Stimulated activated naive CD8-positive, alpha-beta T cell treated with anti-CD3 and anti-CD28 coated beads, Interleukin-15, Interleukin-2, amounts not matched to agents 100 U/mL and 50 U/mL, for 24 hours (primary cell): ENCODE measurements at regions not wholly inside any gene's neighbourhood (a gene's known extent, or its start where the extent isn't known, plus 50 kb on each side); places are given as distances from the start of the nearest gene placed in this dataset.

ENCODE experiments used
- ATAC-seq: fragments of 150-1000 bp; cut with Tn5 transposase; one replicate; pipeline ENCODE4 v1.10.0; 2021
- DNase-seq: peaks from one replicate; pipeline ENCODE4 v3.0.0; 2021

- ATAC-seq = no peak
- DNase-seq = no peak
These were observed 219.5 kb downstream of the PCDH7 start for GRCh38 chr4:30939684-30940083.

DNA sequence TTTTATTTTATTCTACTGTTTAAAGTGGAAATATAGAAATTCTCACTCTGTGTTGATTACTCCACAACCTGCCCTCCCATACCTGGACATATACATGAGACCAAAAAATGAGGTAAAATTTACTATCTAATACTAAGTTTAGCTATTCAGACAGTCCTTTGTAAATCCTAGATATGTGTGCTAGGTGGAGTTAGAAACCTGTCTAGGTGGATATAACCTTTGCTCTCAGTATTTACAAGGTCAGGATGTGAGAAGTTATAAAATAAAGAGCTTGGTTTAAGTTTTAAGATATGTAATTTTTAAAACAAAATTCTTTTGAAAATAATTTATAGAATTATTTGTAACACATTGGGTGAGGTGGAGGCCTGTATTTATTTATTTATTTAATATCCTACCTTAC lies 221.5 kb downstream of the PCDH7 start:
- ATAC-seq (no peak), DNase-seq (no peak)

DNA sequence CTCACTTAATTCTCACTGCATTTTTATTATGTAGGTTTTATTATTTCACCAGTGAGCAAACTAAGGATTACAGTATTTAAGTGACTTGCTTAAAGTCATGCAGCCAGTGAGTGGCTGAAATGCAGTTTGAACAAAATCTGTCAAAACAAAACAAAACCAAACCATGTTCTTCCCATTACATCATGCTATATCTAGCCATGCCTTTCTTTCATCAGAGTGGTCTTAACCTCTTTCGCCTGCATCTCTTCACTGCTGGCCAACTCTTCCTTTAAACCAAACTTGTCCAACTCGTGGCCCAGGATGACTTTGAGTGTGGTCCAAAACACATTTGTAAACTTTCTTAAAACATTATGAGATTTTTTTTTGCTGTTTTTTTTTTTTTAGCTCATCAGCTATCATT lies 223.2 kb downstream of the PCDH7 start:
- DNase-seq (no peak), ATAC-seq (no peak)

GRCh38 chr4:30945586-30945985 lies 225.4 kb downstream of the PCDH7 start:
- no peak for DNase-seq
- no peak for ATAC-seq

- no peak for ATAC-seq
- DNase-seq = no peak
These were observed 226.1 kb downstream of the PCDH7 start for GRCh38 chr4:30946288-30946687.

- ATAC-seq = no peak
- DNase-seq = no peak
These were observed 228.5 kb downstream of the PCDH7 start for GRCh38 chr4:30948653-30949052.

- ATAC-seq = no peak
- DNase-seq = no peak
These were observed 230.6 kb downstream of the PCDH7 start for GRCh38 chr4:30950737-30951136.

DNA sequence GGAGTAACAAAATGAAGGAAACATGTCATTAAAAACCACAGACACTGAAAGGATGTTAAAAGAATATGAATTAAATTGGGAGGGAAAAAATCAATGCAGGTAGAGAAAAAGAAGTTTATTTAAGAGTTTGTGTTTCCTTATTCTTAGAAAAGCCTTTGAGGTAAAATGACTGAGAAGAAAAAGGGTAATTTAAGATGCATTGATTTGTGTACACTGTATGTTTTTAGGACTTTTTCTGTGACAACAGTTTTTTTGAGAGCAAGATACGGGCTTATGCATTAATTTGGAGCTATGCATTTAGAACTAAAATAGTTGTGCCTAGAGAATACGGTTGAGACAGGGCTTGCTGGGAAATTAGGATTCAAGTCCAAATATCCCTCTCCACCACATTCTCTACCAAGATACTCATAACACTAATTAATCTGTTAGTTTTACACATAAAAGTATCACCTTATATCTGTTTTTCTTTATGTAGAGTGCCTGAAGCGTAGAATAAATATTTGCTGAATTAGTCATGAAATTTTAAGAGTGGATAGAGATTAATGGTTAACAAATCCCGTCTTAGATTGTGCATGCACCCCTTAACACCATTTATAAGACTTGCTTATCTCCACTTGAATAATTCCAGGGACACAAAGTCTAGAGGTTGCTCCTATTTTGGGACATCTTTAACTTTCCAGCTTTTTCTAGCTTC lies 232.5 kb downstream of the PCDH7 start:
- ATAC-seq (no peak), DNase-seq (no peak)

DNA sequence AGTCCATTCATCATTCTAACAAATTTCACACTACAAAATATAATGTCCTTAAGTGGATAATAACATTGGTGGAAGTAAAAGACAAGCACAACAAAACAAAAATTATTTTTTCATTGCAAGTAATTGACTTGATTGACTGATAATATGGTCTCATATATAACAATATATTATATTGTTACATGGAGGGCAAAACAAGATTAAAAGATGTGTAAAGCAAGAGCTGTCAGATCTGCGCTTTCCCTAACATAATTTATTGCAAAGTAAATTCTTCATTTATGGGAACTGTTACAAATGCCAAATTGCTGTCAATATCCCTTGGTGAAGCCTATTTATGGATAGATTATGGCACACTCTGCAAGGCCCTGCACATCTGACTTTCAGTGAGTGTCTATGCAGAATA lies 233.6 kb downstream of the PCDH7 start:
- ATAC-seq = no peak
- DNase-seq = no peak

DNA sequence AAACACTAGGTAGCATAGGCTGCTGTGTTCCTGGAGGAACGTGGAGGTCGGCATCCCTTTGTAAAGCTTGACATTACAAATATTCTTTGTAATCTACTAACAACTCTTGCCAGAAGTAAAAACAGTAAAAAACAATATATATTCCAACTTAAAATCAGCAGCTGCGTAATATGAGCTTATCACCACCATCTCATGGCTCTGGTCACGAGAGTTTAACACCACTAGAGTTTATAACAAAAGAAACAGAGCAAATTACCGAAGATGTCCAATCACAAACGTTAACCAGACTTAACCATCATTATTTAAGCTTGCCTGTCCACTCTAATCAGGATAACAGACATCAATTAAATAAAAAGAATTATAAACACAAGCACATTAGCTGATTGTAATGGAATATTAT lies 236.7 kb downstream of the PCDH7 start:
- DNase-seq (no peak), ATAC-seq (no peak)

GRCh38 chr4:30957706-30958105 lies 237.5 kb downstream of the PCDH7 start:
- DNase-seq (no peak), ATAC-seq (no peak)

DNA sequence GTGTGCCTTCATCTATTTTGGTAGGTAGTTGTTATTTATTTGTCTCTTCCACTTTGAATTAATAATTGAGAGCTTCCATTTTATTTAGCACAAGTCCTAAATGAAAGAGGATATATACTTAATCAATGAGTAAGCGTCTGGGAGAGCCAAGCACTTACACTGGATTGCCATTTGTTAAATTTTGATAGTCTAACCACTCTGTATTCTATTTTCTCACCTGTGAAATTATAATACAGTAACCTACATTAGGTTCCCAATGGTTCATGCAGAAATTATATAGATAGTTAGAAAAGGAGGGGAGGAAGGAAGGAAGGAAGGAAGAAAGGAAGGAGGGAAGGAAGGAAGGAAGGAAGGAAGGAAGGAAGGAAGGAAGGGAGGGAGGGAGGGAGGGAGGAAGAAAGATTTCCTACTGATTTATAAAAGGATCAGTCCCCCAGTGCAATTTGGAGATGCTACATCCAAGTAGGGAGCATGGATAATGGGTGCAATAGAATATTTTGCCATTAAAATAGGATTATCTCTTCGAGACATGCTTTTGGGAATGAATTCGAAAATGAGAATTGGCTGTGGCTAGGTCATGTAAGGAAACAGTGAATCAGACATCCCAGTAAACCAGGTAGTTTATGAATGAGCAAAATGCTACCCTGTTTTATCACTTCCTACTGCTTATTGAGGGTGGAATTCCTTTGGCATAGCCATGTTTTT lies 239.8 kb downstream of the PCDH7 start:
- ATAC-seq (no peak), DNase-seq (no peak)

- no peak for ATAC-seq
- no peak for DNase-seq
These were observed 242.8 kb downstream of the PCDH7 start for GRCh38 chr4:30962939-30963338.

- ATAC-seq (no peak), DNase-seq (no peak)
These were observed 248.8 kb downstream of the PCDH7 start for GRCh38 chr4:30968926-30969325.

DNA sequence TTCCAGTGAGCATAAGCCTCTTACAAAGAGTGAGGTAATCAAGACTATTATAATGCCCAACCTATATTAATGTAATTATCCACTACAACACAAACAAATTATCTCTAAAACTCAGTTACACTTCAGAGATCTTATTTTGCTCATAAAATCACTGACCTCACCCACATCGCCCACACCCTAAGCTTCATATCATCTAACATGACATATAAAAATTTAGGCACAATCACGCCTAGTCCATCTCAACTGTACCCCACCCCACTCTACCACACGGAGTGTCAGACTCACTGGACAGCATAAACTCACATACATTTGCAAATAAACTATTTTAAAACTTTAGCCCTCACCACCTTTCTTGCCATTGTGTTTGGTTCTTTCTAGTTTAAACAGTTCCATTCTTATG lies 252.4 kb downstream of the PCDH7 start:
- ATAC-seq (no peak), DNase-seq (no peak)

DNA sequence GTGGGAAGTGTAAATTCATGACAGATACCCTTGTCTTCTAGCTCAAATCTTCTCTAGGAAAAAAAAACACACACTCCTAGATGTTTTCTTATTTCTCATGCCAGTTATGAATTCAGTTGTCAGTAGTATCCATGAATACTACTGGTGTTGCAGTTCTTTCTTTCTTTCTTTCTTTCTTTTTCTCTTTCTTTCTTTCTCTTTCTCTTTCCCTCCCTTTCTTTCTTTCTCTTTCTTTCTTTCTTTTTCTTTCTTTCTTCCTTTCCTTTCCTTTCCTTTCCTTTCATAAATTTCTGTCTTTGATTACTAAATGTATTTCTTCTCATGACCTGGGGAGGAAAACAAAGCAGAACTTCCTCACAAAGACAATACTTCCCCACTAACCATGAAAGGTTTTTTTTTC lies 253.8 kb downstream of the PCDH7 start:
- DNase-seq (no peak), ATAC-seq (no peak)

DNA sequence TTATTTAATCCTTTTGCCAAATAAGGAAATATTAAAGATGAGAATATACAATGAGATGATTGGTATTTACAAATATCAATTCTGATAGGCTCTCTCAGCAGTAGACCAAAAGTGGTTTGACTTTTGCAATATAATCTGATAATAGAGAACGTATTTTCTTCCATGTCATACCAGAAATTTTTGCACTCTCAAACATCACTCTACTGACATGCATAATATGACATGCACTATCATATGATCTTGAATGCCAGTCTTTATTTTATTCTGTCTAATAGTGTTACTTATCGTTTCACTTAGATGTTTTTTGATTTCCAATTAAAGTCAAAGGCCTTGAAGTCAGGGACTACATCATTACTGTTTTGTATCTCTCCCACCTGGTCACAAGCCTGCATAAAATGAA lies 259.2 kb downstream of the PCDH7 start:
- ATAC-seq (no peak), DNase-seq (no peak)

DNA sequence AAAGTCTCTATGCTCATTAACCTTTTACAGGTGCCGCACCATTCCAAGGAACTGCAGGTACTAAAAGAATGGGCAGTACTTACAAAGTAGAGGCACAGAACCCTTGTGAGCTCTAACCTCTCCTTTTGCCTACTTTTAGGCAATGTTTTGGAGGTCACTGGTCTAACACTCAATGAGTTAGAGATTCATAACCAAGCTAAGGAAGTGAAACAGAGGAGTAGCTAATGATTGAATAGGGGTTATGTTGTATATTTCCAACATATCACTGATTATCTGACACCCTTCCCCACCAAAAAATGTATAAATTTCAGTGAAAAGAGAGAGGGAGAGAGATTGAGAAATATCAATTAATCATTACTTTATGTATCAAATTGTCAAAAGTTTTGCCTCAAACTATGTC lies 269.3 kb downstream of the PCDH7 start:
- ATAC-seq = no peak
- no peak for DNase-seq

DNA sequence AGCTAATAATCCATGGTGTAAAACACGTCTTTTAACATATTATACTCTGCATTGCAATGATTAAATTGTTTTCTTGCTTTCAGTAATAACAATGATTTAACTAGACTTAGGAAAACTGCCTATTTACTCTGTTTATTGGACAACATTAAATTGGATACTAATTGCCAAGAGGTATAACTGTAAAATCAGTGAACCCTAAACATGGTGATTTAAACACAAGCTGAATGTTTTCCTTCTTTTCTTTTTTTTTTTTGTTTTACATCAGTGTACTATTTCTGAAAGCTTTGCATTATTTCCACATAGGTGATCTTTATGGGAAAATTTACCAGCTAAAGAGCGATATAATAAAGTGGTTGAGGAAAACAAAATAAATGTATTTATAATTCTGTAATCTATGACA lies 276.7 kb downstream of the PCDH7 start:
- ATAC-seq (no peak), DNase-seq (no peak)

DNA sequence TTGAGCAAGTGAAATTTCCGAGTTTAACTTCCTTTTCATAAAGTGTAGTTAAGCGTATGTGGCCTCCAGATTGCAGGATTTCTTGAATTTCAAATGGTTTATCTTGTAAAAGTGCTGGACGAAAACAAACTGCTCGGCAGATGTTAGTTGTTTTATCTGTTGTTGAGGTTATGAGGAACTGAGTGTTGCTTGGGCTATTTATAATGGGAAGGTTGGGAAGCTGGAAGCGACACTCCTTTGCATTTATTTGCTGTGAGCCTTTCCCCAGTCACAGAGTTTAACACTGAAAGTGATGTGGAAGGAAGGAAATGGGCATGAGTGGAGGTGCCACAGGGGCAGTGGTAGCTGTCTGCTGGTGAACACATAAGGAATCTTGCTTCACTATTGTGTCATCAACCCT lies 284.9 kb downstream of the PCDH7 start:
- ATAC-seq = no peak

DNA sequence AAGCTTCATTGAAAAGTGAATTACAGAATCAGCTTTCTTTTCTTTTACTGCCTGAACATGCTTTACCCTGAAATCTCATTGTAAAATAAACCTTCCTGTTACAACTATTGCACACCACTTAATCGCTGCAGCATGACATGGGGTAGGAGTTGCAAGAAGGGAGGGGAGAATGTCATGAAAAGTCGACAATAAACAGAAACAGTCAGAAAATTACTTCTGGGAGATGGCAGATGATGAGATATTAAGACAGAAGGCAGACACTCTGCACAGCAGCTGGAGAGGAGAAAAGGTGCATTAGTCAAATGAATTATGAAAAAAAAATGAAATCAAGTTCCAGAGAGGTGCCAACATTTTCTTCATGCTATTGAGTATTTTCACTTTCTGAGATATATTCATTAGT lies 287.7 kb downstream of the PCDH7 start:
- ATAC-seq (no peak), DNase-seq (no peak)

More for the DNA sequence above, 284.9 kb downstream of the PCDH7 start:
- no peak for DNase-seq

- ATAC-seq = no peak
- DNase-seq = no peak
These were observed 289.8 kb downstream of the PCDH7 start for GRCh38 chr4:31009926-31010325.

DNA sequence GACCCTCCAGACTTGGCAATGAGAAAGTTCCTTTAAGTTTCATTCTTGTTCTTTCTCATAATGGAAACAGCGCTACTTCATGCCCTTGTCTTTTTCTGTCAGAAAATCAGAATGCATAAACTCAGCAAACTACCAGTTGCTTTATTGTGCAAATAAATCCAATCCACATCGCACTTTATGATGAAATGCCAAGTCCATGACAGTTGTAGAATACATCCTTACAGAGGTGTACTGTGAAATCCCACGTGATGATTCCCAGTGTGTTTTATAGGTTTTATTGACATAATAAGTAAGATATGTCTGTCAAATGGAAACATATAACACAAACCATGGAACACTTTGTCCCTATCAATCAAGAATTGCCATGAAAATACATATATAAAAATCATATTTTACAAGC lies 295.0 kb downstream of the PCDH7 start:
- DNase-seq = no peak
- ATAC-seq = no peak
